GM19328 (cell line): ENCODE measurements at regions not wholly inside any gene's neighbourhood (a gene's known extent, or its start where the extent isn't known, plus 50 kb on each side); places are given as distances from the start of the nearest gene placed in this dataset.

Experiments used
- ATAC-seq: cut with Tn5 transposase; IDR thresholded peaks from one replicate; pipeline ENCODE4 v1.9.1; 2021; ENCODE audit warnings: mild to moderate bottlenecking, moderate library complexity; ENCODE audit not compliant: unreplicated experiment

- ATAC-seq: no peak
These were observed 54.8 kb downstream of the NOG start for GRCh38 chr17:56648321-56648720.

GRCh38 chr17:56648806-56649205, 55.3 kb downstream of the NOG start:
- ATAC-seq: no peak

- no peak for ATAC-seq
These were observed 59.1 kb downstream of the NOG start for GRCh38 chr17:56652628-56653027.

- peak; percentile 95 for ATAC-seq
These were observed 60.4 kb downstream of the NOG start for GRCh38 chr17:56653877-56654276.

GRCh38 chr17:56656701-56657327, 63.3 kb downstream of the NOG start:
- ATAC-seq: no peak

- ATAC-seq: no peak
These were observed 65.1 kb downstream of the NOG start for GRCh38 chr17:56658648-56659047.

GRCh38 chr17:56659622-56660021, 66.1 kb downstream of the NOG start:
- ATAC-seq: no peak

- ATAC-seq: no peak
These were observed 68.4 kb downstream of the NOG start for GRCh38 chr17:56661906-56662305.

GRCh38 chr17:56665864-56666263, 72.4 kb downstream of the NOG start:
- ATAC-seq: no peak

- no peak for ATAC-seq
These were observed 74.5 kb downstream of the NOG start for GRCh38 chr17:56667925-56668458.

GRCh38 chr17:56672195-56672594, 78.7 kb downstream of the NOG start:
- no peak for ATAC-seq

- ATAC-seq: no peak
These were observed 81.0 kb downstream of the NOG start for GRCh38 chr17:56674401-56674925.

- ATAC-seq: no peak
These were observed 82.6 kb downstream of the NOG start for GRCh38 chr17:56675876-56676660.

GRCh38 chr17:56676810-56677209, 83.3 kb downstream of the NOG start:
- ATAC-seq: no peak

- no peak for ATAC-seq
These were observed 85.0 kb downstream of the NOG start for GRCh38 chr17:56678249-56679114.

GRCh38 chr17:56679115-56679776, 85.7 kb downstream of the NOG start:
- ATAC-seq: no peak

- no peak for ATAC-seq
These were observed 86.4 kb downstream of the NOG start for GRCh38 chr17:56679777-56680422.

- no peak for ATAC-seq
These were observed 87.2 kb downstream of the NOG start for GRCh38 chr17:56680676-56681075.

- ATAC-seq: no peak
These were observed 88.2 kb downstream of the NOG start for GRCh38 chr17:56681561-56682266.
